ENCODE measurements at regions not wholly inside any gene's neighbourhood (a gene's known extent, or its start where the extent isn't known, plus 50 kb on each side); places are given as distances from the start of the nearest gene placed in this dataset.

- 85% methylated on average over 4 of the region's 4 CpGs for WGBS
- H3K27me3 ChIP-seq (ENCODE audit: control insufficient read depth in 4 of 4, insufficient read depth in 4 of 4, low read length in 3 of 4), result no peaks in the 10 kb centered on the region
- TF ChIP-seq EGR1 (IDR thresholded peaks at IDR 0.05; ENCODE audit: low read depth in 2 of 2) (no peak), REST (IDR thresholded peaks at IDR 0.05) (no peak), RAD21 (IDR thresholded peaks at IDR 0.05) (no peak), FOXA2 (IDR thresholded peaks at IDR 0.05) (no peak), GABPA (IDR thresholded peaks at IDR 0.05 in 1 of 2, conservative IDR thresholded peaks at IDR 0.05 in 1 of 2) (no peak), RXRA (IDR thresholded peaks at IDR 0.05) (no peak), ATF3 (IDR thresholded peaks at IDR 0.05) (no peak)
- H3K36me3 ChIP-seq (ENCODE audit: control insufficient read depth in 4 of 4, insufficient read depth in 3 of 4, low read depth in 1 of 4, low read length in 3 of 4), result no peaks in the 10 kb centered on the region
- H3K4me1 ChIP-seq (ENCODE audit: control insufficient read depth in 4 of 4, insufficient read depth in 4 of 4, low read length in 3 of 4), result no peaks in the 10 kb centered on the region
- H3K9ac ChIP-seq (ENCODE audit: low read depth in 1 of 2, low read length in 2 of 2), result no peak overlapping the region
- no peak overlapping the region for H3K27ac ChIP-seq (ENCODE audit: low read depth in 1 of 2, low read length in 2 of 2)
- no peaks in the 10 kb centered on the region for H3K9me3 ChIP-seq (ENCODE audit: control insufficient read depth in 4 of 4, low read length in 3 of 4)
- no peak overlapping the region for H3K4me3 ChIP-seq (ENCODE audit: low read depth in 1 of 3, low read length in 3 of 3)
- DNase-seq (ENCODE audit: low spot score), result no peak
Measured at GRCh38 chr4:99749445-99750391, 66.9 kb upstream of the DAPP1 start.

- no peak overlapping the region for H3K4me3 ChIP-seq (ENCODE audit: low read depth in 1 of 3, low read length in 3 of 3)
- no peak overlapping the region for H3K27ac ChIP-seq (ENCODE audit: low read depth in 1 of 2, low read length in 2 of 2)
- TF ChIP-seq TAF1 (conservative IDR thresholded peaks at IDR 0.05) (no peak), HNF4G (IDR thresholded peaks at IDR 0.05) (no peak), REST (IDR thresholded peaks at IDR 0.05) (no peak), FOXA2 (IDR thresholded peaks at IDR 0.05) (no peak), MAX (IDR thresholded peaks at IDR 0.05) (no peak), ZBTB33 (IDR thresholded peaks at IDR 0.05) (no peak), YY1 (IDR thresholded peaks at IDR 0.05) (no peak), HNF4A (conservative IDR thresholded peaks at IDR 0.05) (no peak)
- no peaks in the 10 kb centered on the region for H3K36me3 ChIP-seq (ENCODE audit: control insufficient read depth in 4 of 4, insufficient read depth in 3 of 4, low read depth in 1 of 4, low read length in 3 of 4)
- no peak overlapping the region for H3K9ac ChIP-seq (ENCODE audit: low read depth in 1 of 2, low read length in 2 of 2)
- H3K9me3 ChIP-seq (ENCODE audit: control insufficient read depth in 4 of 4, low read length in 3 of 4), result no peaks in the 10 kb centered on the region
- H3K4me1 ChIP-seq (ENCODE audit: control insufficient read depth in 4 of 4, insufficient read depth in 4 of 4, low read length in 3 of 4), result no peaks in the 10 kb centered on the region
- DNase-seq (ENCODE audit: low spot score), result no peak
- no peaks in the 10 kb centered on the region for H3K27me3 ChIP-seq (ENCODE audit: control insufficient read depth in 4 of 4, insufficient read depth in 4 of 4, low read length in 3 of 4)
- WGBS, result 96% methylated on average over 1 of the region's 1 CpG
Measured at GRCh38 chr4:99746443-99746842, 70.2 kb upstream of the DAPP1 start.
